ENCODE measurements at regions not wholly inside any gene's neighbourhood (a gene's known extent, or its start where the extent isn't known, plus 50 kb on each side); places are given as distances from the start of the nearest gene placed in this dataset.
A peak's percentile ranks its signal among the peaks of the same experiment; 100 is the strongest.

- peak overlapping the region; percentile 58 for H2BK120ac ChIP-seq (ENCODE audit: low read depth, low read length)
- H2BK15ac ChIP-seq (ENCODE audit: low read depth, poor library complexity, severe bottlenecking) = peak overlapping the region; percentile 61
- H2AFZ ChIP-seq (ENCODE audit: low read depth, low read length) = no peak overlapping the region
- H3K23ac ChIP-seq (ENCODE audit: low read length in 2 of 2) = no peak overlapping the region
- no peaks in the 10 kb centered on the region for H3K27me3 ChIP-seq (ENCODE audit: control insufficient read depth in 1 of 2, insufficient read depth in 1 of 2, low read length in 2 of 2)
- H3K36me3 ChIP-seq (ENCODE audit: control insufficient read depth in 1 of 2, insufficient read depth in 2 of 2, low read depth in 1 of 2, low read length in 2 of 2) = peaks cover 17% of the 10 kb centered on the region in 2 experiments
- H4K91ac ChIP-seq (ENCODE audit: low read length) = peak overlapping the region; percentile 53
- peaks cover 12% of the 10 kb centered on the region for H3K4me1 ChIP-seq (ENCODE audit: control insufficient read depth, insufficient read depth, low read depth, low read length)
- no peak overlapping the region for H3K14ac ChIP-seq (ENCODE audit: low read length in 2 of 2)
- peak overlapping the region; percentile 34 to 79 for H3K18ac ChIP-seq (ENCODE audit: low read depth in 1 of 2, low read length in 2 of 2)
- DNase-seq = peak; percentile 32
- peaks cover 24% of the 10 kb centered on the region for H3K79me1 ChIP-seq (replicated peaks; ENCODE audit: low read length, poor library complexity, severe bottlenecking)
- peak overlapping the region; percentile 69 for H3K9ac ChIP-seq (ENCODE audit: low read length)
- peak overlapping the region in 1 of 2 experiments; percentile 26 for H3K4me3 ChIP-seq (ENCODE audit: insufficient read depth in 1 of 2, low read depth in 1 of 2, low read length in 2 of 2)
- 76% methylated on average over 6 of the region's 6 CpGs for WGBS
- H4K8ac ChIP-seq (ENCODE audit: low read length) = peak overlapping the region; percentile 28
- H3K9me3 ChIP-seq (ENCODE audit: control insufficient read depth, low read length) = no peaks in the 10 kb centered on the region
- H2BK12ac ChIP-seq (ENCODE audit: low read length in 2 of 2) = peak overlapping the region in 1 of 2 experiments; percentile 88
- H3K4ac ChIP-seq (ENCODE audit: low read depth in 1 of 2, low read length in 2 of 2) = peak overlapping the region; percentile 60 to 73
- H3K4me2 ChIP-seq (ENCODE audit: low read length, poor library complexity, severe bottlenecking) = no peak overlapping the region
- H3K27ac ChIP-seq (ENCODE audit: low read length, poor library complexity, severe bottlenecking) = no peak overlapping the region
- H2BK5ac ChIP-seq (ENCODE audit: low read depth, low read length, poor library complexity, severe bottlenecking) = no peak overlapping the region
- H2AK5ac ChIP-seq (ENCODE audit: low read length, severe bottlenecking) = no peak overlapping the region
Observed at GRCh38 chr1:201639826-201640225, 100.9 kb downstream of the NAV1 start.

GRCh38 chr1:201640624-201641023 lies 101.7 kb downstream of the NAV1 start:
- Histone ChIP-seq H3K9me3 (ENCODE audit: control insufficient read depth, low read length) (no peaks in the 10 kb centered on the region), H3K4me2 (ENCODE audit: low read length, poor library complexity, severe bottlenecking) (no peak overlapping the region), H2BK15ac (ENCODE audit: low read depth, poor library complexity, severe bottlenecking) (no peak overlapping the region), H2BK120ac (ENCODE audit: low read depth, low read length) (peak overlapping the region; percentile 29), H3K27ac (ENCODE audit: low read length, poor library complexity, severe bottlenecking) (no peak overlapping the region), H3K4me3 (ENCODE audit: insufficient read depth in 1 of 2, low read depth in 1 of 2, low read length in 2 of 2) (peak overlapping the region in 1 of 2 experiments; percentile 26), H3K14ac (ENCODE audit: low read length in 2 of 2) (peak overlapping the region in 1 of 2 experiments; percentile 45), H4K8ac (ENCODE audit: low read length) (no peak overlapping the region), H3K27me3 (ENCODE audit: control insufficient read depth in 1 of 2, insufficient read depth in 1 of 2, low read length in 2 of 2) (no peaks in the 10 kb centered on the region), H2AFZ (ENCODE audit: low read depth, low read length) (no peak overlapping the region), H3K4me1 (ENCODE audit: control insufficient read depth, insufficient read depth, low read depth, low read length) (peaks cover 12% of the 10 kb centered on the region), H3K79me1 (replicated peaks; ENCODE audit: low read length, poor library complexity, severe bottlenecking) (peaks cover 22% of the 10 kb centered on the region), H4K91ac (ENCODE audit: low read length) (no peak overlapping the region), H3K9ac (ENCODE audit: low read length) (peak overlapping the region; percentile 69), H3K18ac (ENCODE audit: low read depth in 1 of 2, low read length in 2 of 2) (peak overlapping the region; percentile 26 to 28), H2BK12ac (ENCODE audit: low read length in 2 of 2) (peak overlapping the region in 1 of 2 experiments; percentile 88), H2BK5ac (ENCODE audit: low read depth, low read length, poor library complexity, severe bottlenecking) (no peak overlapping the region), H2AK5ac (ENCODE audit: low read length, severe bottlenecking) (no peak overlapping the region), H3K4ac (ENCODE audit: low read depth in 1 of 2, low read length in 2 of 2) (peak overlapping the region; percentile 60 to 73), H3K23ac (ENCODE audit: low read length in 2 of 2) (no peak overlapping the region), H3K36me3 (ENCODE audit: control insufficient read depth in 1 of 2, insufficient read depth in 2 of 2, low read depth in 1 of 2, low read length in 2 of 2) (peaks cover 12 to 17% of the 10 kb centered on the region in 2 experiments)
- DNase-seq = peak; percentile 93
- WGBS = 64% methylated on average over 2 of the region's 6 CpGs

- Histone ChIP-seq H3K4me1 (ENCODE audit: control insufficient read depth, insufficient read depth, low read depth, low read length) (peaks cover 6% of the 10 kb centered on the region), H3K18ac (ENCODE audit: low read depth in 1 of 2, low read length in 2 of 2) (peak overlapping the region in 1 of 2 experiments; percentile 11), H3K4ac (ENCODE audit: low read depth in 1 of 2, low read length in 2 of 2) (peak overlapping the region in 1 of 2 experiments; percentile 81), H3K14ac (ENCODE audit: low read length in 2 of 2) (no peak overlapping the region), H2AK5ac (ENCODE audit: low read length, severe bottlenecking) (no peak overlapping the region), H3K4me3 (ENCODE audit: insufficient read depth in 1 of 2, low read depth in 1 of 2, low read length in 2 of 2) (no peak overlapping the region), H3K27me3 (ENCODE audit: control insufficient read depth in 1 of 2, insufficient read depth in 1 of 2, low read length in 2 of 2) (no peaks in the 10 kb centered on the region), H3K9ac (ENCODE audit: low read length) (peak overlapping the region; percentile 60), H2BK12ac (ENCODE audit: low read length in 2 of 2) (peak overlapping the region; percentile 34 to 91), H2AFZ (ENCODE audit: low read depth, low read length) (no peak overlapping the region), H3K79me1 (replicated peaks; ENCODE audit: low read length, poor library complexity, severe bottlenecking) (peaks cover 22% of the 10 kb centered on the region), H3K27ac (ENCODE audit: low read length, poor library complexity, severe bottlenecking) (no peak overlapping the region), H3K23ac (ENCODE audit: low read length in 2 of 2) (no peak overlapping the region), H3K36me3 (ENCODE audit: control insufficient read depth in 1 of 2, insufficient read depth in 2 of 2, low read depth in 1 of 2, low read length in 2 of 2) (peaks cover 13 to 17% of the 10 kb centered on the region in 2 experiments), H4K8ac (ENCODE audit: low read length) (no peak overlapping the region), H3K4me2 (ENCODE audit: low read length, poor library complexity, severe bottlenecking) (no peak overlapping the region), H2BK120ac (ENCODE audit: low read depth, low read length) (peak overlapping the region; percentile 6), H2BK15ac (ENCODE audit: low read depth, poor library complexity, severe bottlenecking) (no peak overlapping the region), H3K9me3 (ENCODE audit: control insufficient read depth, low read length) (no peaks in the 10 kb centered on the region), H4K91ac (ENCODE audit: low read length) (no peak overlapping the region), H2BK5ac (ENCODE audit: low read depth, low read length, poor library complexity, severe bottlenecking) (no peak overlapping the region)
- WGBS = 95% methylated on average over 3 of the region's 4 CpGs
- DNase-seq = no peak
Observed at GRCh38 chr1:201641524-201642253, 102.8 kb downstream of the NAV1 start.

- Histone ChIP-seq H3K23ac (ENCODE audit: low read length in 2 of 2) (no peak overlapping the region), H3K4ac (ENCODE audit: low read depth in 1 of 2, low read length in 2 of 2) (no peak overlapping the region), H3K79me1 (replicated peaks; ENCODE audit: low read length, poor library complexity, severe bottlenecking) (peaks cover 22% of the 10 kb centered on the region), H3K4me1 (ENCODE audit: control insufficient read depth, insufficient read depth, low read depth, low read length) (peaks cover 7% of the 10 kb centered on the region), H2BK15ac (ENCODE audit: low read depth, poor library complexity, severe bottlenecking) (no peak overlapping the region), H2BK120ac (ENCODE audit: low read depth, low read length) (no peak overlapping the region), H3K14ac (ENCODE audit: low read length in 2 of 2) (no peak overlapping the region), H3K4me2 (ENCODE audit: low read length, poor library complexity, severe bottlenecking) (no peak overlapping the region), H3K18ac (ENCODE audit: low read depth in 1 of 2, low read length in 2 of 2) (peak overlapping the region in 1 of 2 experiments; percentile 30), H4K91ac (ENCODE audit: low read length) (no peak overlapping the region), H2BK5ac (ENCODE audit: low read depth, low read length, poor library complexity, severe bottlenecking) (no peak overlapping the region), H2AK5ac (ENCODE audit: low read length, severe bottlenecking) (no peak overlapping the region), H3K9ac (ENCODE audit: low read length) (no peak overlapping the region), H3K9me3 (ENCODE audit: control insufficient read depth, low read length) (no peaks in the 10 kb centered on the region), H3K27me3 (ENCODE audit: control insufficient read depth in 1 of 2, insufficient read depth in 1 of 2, low read length in 2 of 2) (no peaks in the 10 kb centered on the region), H3K4me3 (ENCODE audit: insufficient read depth in 1 of 2, low read depth in 1 of 2, low read length in 2 of 2) (no peak overlapping the region), H4K8ac (ENCODE audit: low read length) (no peak overlapping the region), H2AFZ (ENCODE audit: low read depth, low read length) (no peak overlapping the region), H3K36me3 (ENCODE audit: control insufficient read depth in 1 of 2, insufficient read depth in 2 of 2, low read depth in 1 of 2, low read length in 2 of 2) (peaks cover 13 to 15% of the 10 kb centered on the region in 2 experiments), H3K27ac (ENCODE audit: low read length, poor library complexity, severe bottlenecking) (no peak overlapping the region), H2BK12ac (ENCODE audit: low read length in 2 of 2) (peak overlapping the region in 1 of 2 experiments; percentile 38)
- 45% methylated on average over 2 of the region's 4 CpGs for WGBS
- DNase-seq = no peak
Observed at GRCh38 chr1:201643835-201644104, 104.8 kb downstream of the NAV1 start.

All from mesenchymal stem cell (in vitro differentiated cells and primary cell).